Sigmoid colon (tissue), 6 donors: ENCODE measurements at regions not wholly inside any gene's neighbourhood (a gene's known extent, or its start where the extent isn't known, plus 50 kb on each side); places are given as distances from the start of the nearest gene placed in this dataset.
A peak's percentile ranks its signal among the peaks of the same experiment; 100 is the strongest.

Source experiments
- DNase-seq: peaks from one replicate; pipeline ENCODE4 v3.0.0-alpha.2; 2019
- H3K27ac ChIP-seq, 4 donors: fragments of 200-600 bp; sonication (generic); one replicate each; pipeline ENCODE4 v1.5.1; 2016 to 2019; ENCODE audit warnings: mild to moderate bottlenecking in 1 of 4
- H3K27me3 ChIP-seq, 3 donors: fragments of 200-600 bp; sonication (generic); one replicate each; pipeline ENCODE4 v1.5.1; 2019; ENCODE audit warnings: mild to moderate bottlenecking in 1 of 3
- H3K36me3 ChIP-seq, 4 donors: fragments of 200-600 bp; sonication (generic); one replicate each; pipeline ENCODE4 v1.5.1; 2016 to 2019
- H3K4me1 ChIP-seq, 4 donors: fragments of 200-600 bp; sonication (generic); one replicate each; pipeline ENCODE4 v1.5.1; 2017 to 2019
- H3K4me3 ChIP-seq, 4 donors: fragments of 200-600 bp; sonication (generic); one replicate each; pipeline ENCODE4 v1.5.1; 2017 to 2019; ENCODE audit warnings: mild to moderate bottlenecking in 2 of 4, moderate library complexity in 1 of 4
- H3K9me3 ChIP-seq, 4 donors: fragments of 200-600 bp in 3 of 4; sonication (generic) in 3 of 4; one replicate each; pipeline versions ENCODE4 v1.5.1 to v1.6.1; 2013 to 2019
- CTCF ChIP-seq, 4 experiments: fragments of 450-650 bp in 3 of 4; fragments of 200-600 bp in 1 of 4; IDR thresholded peaks; one replicate each; pipeline ENCODE4 v1.5.1; 2016 to 2019; ENCODE audit warnings: antibody characterized with exemption in 4 of 4, mild to moderate bottlenecking in 3 of 4, moderate library complexity in 2 of 4
- EP300 ChIP-seq, 4 donors: sonication (generic); formaldehyde crosslinking; IDR thresholded peaks; one replicate each; pipeline ENCODE4 v1.6.1; 2017; ENCODE audit warnings: antibody characterized with exemption in 4 of 4
- POLR2A ChIP-seq, 2 donors: fragments of 450-650 bp; IDR thresholded peaks; one replicate each; pipeline ENCODE4 v1.6.1; 2016; ENCODE audit warnings: antibody characterized with exemption in 2 of 2, mild to moderate bottlenecking in 2 of 2, moderate library complexity in 2 of 2
- POLR2AphosphoS5 ChIP-seq, 4 donors: sonication (generic); formaldehyde crosslinking; IDR thresholded peaks; one replicate each; pipeline ENCODE4 v1.6.1; 2017; ENCODE audit warnings: antibody characterized with exemption in 4 of 4
- WGBS, 2 donors: extraction: QIAGEN DNeasy Blood & Tissue Kit; methylation state at CpG; one replicate each; pipeline ENCODE4 v1.1.7; 2013; 5-methylcytosine and 5-hydroxymethylcytosine counted together
- intact Hi-C: fragments of 100-400 bp; cut with DNase I; formaldehyde crosslinking; loops from one replicate; pipeline ENCODE4 v1.15.1; 2023
- donor health status: healthy with polysubstance abuse.
- donor health status: healthy.

DNA sequence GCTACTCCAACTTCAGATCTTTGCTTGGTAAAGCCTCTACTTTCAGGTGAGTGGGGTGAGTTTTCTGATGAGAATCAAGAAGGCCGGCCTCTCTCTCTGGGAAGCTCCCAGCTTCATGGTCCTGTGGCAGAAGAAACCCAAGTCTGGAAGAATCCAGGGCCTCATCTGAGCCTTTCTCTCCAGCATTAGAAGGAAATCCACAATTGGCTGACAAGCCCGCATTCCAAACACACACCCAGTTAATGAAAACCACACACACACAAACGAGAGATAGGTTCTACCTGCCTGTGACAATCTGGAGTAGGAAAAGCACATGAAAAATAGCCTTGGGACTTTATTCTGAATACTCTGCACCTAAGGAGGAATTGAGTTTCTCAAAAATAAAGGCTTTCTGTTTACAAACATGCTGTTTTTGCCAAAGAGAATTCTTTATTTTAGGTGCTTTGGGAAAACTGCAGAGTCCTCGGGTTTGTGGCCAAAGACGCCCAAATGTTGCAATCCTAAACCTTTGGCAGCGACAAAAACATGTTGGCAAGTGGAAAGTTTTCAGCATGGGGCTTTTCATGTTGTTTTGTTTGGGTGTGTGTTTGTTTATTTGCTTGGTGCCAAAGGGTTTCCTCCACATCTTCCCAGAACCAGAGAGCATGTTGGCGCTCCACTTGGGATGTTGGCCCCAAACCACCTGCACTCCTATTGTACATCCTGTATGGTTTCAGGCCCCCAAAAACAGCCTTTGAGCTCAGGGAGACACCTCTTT lies 216.2 kb downstream of the SETD4 start:
- DNase-seq = no peak
- no peak overlapping the region for H3K27ac ChIP-seq
- no peaks in the 10 kb centered on the region for H3K9me3 ChIP-seq
- H3K4me3 ChIP-seq = no peak overlapping the region
- no peaks in the 10 kb centered on the region for H3K36me3 ChIP-seq
- H3K27me3 ChIP-seq = no peaks in the 10 kb centered on the region
- intact Hi-C loops = loop anchor here (5.0 kb wide), 3 partner anchors 183 to 1097 kb away; no protein-coding TSS in a partner anchor
- TF ChIP-seq CTCF (IDR thresholded peaks at IDR 0.05) (no peak), EP300 (IDR thresholded peaks at IDR 0.05) (no peak), POLR2AphosphoS5 (IDR thresholded peaks at IDR 0.05) (no peak), POLR2A (IDR thresholded peaks at IDR 0.05) (no peak)
- 76 to 89% methylated on average over 7 of the region's 7 CpGs for WGBS, 2 donors
- no peaks in the 10 kb centered on the region for H3K4me1 ChIP-seq

DNA sequence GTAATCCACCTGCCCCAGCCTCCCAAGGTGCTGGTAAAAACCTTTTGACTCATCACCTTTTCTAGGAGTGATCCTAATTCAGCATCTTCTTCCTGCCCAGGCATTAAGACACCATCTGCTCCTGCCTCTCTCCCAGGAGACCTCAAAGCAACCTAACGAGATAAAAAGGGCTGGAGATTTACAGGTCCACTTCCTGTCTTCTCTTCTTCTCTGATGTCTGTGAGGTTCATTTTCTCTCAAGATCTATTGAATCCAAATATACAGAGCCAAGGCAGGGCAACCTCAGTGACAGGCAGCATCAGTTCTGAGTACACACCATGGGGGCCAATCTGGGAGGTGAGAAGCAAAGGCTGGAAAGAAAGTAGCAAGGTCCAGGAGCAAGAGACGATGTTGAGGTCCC lies 219.4 kb downstream of the SETD4 start:
- 68 to 83% methylated on average over 2 of the region's 2 CpGs for WGBS, 2 donors
- intact Hi-C loops = loop anchor here (5.0 kb wide), 3 partner anchors 186 to 1094 kb away; no protein-coding TSS in a partner anchor
- TF ChIP-seq EP300 (IDR thresholded peaks at IDR 0.05) (no peak), POLR2A (IDR thresholded peaks at IDR 0.05) (no peak), POLR2AphosphoS5 (IDR thresholded peaks at IDR 0.05) (no peak), CTCF (IDR thresholded peaks at IDR 0.05) (no peak)
- no peaks in the 10 kb centered on the region for H3K4me1 ChIP-seq
- H3K4me3 ChIP-seq = no peak overlapping the region
- H3K9me3 ChIP-seq = no peaks in the 10 kb centered on the region
- no peak overlapping the region for H3K27ac ChIP-seq
- H3K27me3 ChIP-seq = no peaks in the 10 kb centered on the region
- no peaks in the 10 kb centered on the region for H3K36me3 ChIP-seq
- DNase-seq = no peak

DNA sequence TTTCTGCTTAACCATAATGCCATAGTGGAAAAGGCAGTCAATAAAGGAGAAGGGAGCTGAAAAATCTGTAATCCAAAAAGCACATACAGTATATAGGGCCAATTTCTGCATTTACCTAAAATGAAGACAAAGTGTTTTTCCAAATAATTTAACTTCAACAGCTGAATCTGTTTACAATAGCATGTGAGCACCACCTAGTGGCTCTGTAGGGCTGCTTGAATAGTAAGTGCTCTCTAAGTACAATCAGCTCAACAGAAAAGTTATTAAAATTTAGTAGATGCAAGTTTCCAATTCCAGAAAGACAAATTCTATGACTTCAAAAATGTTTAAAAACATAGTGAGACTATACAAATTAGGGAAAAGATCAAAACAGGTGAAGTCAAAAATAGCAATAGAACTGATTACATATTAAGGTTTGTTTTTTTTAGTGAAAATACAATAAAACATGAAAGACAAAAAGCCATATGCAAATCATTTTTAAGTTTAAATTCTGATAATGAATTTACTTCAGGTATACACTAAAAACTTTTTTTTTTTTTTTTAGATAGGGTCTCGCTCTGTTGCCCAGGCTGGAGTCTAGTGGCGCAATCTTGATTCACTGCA lies 220.0 kb downstream of the SETD4 start:
- intact Hi-C loops = loop anchor here (5.0 kb wide), 3 partner anchors 187 to 1093 kb away; no protein-coding TSS in a partner anchor
- peak; percentile 75 for DNase-seq
- no peaks in the 10 kb centered on the region for H3K4me1 ChIP-seq
- no peaks in the 10 kb centered on the region for H3K27me3 ChIP-seq
- H3K4me3 ChIP-seq = no peak overlapping the region
- no peak overlapping the region for H3K27ac ChIP-seq
- no peaks in the 10 kb centered on the region for H3K36me3 ChIP-seq
- 96 to 97% methylated on average over 2 of the region's 2 CpGs for WGBS, 2 donors
- no peaks in the 10 kb centered on the region for H3K9me3 ChIP-seq
- TF ChIP-seq POLR2A (IDR thresholded peaks at IDR 0.05) (no peak), EP300 (IDR thresholded peaks at IDR 0.05) (no peak), CTCF (IDR thresholded peaks at IDR 0.05) (peak; percentile 27 to 73 (median 68))

GRCh38 chr21:35838987-35839763 lies 221.2 kb downstream of the SETD4 start:
- no peaks in the 10 kb centered on the region for H3K9me3 ChIP-seq
- 90% methylated on average over 7 of the region's 7 CpGs for WGBS, 2 donors
- H3K27me3 ChIP-seq = no peaks in the 10 kb centered on the region
- no peak for DNase-seq
- H3K4me1 ChIP-seq = no peaks in the 10 kb centered on the region
- intact Hi-C loops = no loop called here
- no peaks in the 10 kb centered on the region for H3K36me3 ChIP-seq
- H3K27ac ChIP-seq = no peak overlapping the region
- TF ChIP-seq POLR2AphosphoS5 (IDR thresholded peaks at IDR 0.05) = no peak
- TF ChIP-seq EP300 (IDR thresholded peaks at IDR 0.05) = no peak
- no peak for TF ChIP-seq POLR2A (IDR thresholded peaks at IDR 0.05)
- TF ChIP-seq CTCF (IDR thresholded peaks at IDR 0.05) = no peak
- H3K4me3 ChIP-seq = no peak overlapping the region
